ENCODE measurements at regions not wholly inside any gene's neighbourhood (a gene's known extent, or its start where the extent isn't known, plus 50 kb on each side); places are given as distances from the start of the nearest gene placed in this dataset.

DNA sequence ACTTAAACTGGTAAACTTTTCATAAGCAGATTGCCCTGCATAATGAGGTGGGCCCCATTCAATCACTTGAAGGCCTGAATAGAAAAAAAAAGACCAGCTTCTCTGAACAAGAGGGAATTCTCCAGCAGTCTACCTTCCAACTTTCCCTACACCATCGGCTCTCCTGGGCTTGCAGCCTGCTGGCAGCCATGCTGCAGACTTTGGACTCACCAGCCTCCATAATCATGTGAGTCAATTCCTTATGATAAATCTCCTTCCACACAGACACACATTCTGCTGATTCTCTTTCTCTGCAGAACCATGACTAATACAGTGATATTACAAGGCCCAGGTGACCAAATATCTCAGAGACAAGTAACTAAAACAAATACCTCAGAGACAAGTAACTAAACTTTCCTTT, 113.8 kb upstream of the WDR17 start:
- no peak for DNase-seq

DNA sequence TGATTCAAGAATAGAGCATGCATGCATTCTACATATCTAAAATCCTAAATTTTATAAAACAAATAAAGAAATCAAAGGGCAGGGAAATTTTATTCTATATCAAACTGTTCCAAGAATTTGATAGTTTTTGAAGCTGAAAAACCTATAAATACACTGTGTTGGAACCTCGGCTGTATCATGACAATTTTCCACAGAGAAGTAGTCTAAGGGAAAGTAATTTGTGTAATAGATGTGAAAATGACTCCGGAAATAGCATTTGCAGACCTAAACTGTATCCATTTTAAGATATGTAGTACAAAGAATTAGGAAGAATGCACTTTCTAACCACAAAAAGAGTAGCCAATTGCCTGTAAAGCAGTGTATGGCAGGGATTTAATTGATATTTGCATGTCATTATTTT, 112.5 kb upstream of the WDR17 start:
- no peak for DNase-seq

DNA sequence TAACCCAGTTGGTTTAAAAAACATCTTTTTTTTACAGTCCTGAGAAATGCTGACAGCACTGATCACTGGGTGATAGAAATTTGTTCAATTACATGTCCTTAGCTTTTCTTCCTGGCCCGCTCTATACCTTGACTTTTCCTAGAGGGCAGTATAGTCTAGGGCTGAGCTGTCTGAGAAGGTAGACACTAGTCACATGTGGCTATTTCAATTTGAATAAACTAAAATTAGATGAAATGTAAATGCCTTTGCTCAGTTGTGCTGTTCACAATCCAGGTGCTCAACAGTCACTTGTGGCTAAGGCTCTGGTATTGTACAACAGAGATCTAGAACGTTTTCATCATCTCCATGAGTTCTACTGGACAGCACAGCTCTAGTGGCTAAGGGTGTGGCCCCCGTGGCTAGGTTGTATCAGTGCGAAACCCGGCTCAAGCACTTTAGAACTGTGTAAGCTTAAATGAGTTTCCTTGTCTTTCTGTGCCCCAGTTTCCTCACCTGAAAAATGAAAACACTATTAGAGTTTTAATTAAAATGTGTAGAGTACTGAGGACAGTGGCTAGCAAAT, 111.6 kb upstream of the WDR17 start:
- DNase-seq, result no peak

DNA sequence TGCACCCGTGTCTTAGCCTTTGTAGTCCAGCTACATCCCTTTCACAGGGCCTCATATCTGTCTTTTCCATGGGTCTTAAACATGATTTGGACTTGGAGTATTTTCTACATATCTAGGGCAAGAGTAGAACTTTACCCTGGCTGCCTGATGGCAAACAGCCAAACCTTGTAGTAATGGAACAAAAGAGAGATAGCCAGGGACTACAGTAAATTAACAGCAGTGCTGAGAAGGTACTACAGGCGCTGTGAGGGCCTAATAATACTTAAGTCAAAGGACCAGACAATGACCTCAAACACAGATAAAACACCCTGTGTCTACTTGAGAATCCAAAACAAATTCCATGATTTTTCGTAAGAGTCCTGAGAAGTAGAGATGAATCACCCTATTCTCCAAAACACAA, 111.0 kb upstream of the WDR17 start:
- DNase-seq, result no peak

DNA sequence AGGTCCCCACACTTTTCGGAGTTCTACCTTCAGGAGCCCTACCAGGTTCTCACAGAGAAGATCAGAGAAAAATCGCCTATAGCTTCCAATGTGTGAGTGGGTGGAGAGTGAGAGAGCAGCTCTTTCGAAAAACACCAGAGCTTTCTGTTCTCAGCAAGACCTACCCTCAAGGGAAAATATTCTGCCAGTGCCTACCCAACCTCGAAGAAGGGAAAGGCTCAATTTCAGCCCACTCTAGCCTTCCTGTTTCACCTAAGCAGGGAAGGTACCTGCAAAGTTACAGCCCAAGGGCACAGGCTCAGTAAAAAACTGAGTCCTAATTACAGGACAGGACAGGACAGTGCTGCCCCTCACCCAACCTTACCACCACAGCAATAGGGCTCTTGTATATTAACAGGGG, 104.0 kb upstream of the WDR17 start:
- DNase-seq, result no peak

DNA sequence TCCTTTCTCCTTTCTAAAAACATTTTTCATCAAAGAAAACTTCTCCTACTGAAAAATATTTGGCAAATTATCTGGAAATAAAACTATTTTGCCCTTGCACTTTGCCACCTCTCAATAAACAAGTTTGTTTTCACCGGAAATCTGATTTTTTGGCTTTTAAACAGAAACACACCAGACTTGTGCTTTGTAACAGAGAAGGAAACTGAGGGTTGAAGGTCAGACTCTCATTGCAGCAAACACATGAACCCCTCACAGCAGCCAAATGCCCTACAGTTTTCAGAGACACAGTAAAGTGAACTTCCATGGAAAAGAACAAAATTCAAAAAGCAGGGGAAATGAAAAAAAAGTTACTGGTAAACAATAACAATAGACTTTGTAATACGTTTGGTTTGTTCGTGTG, 95.6 kb upstream of the WDR17 start:
- DNase-seq, result no peak

GRCh38 chr4:175970724-175971123, 94.9 kb upstream of the WDR17 start:
- DNase-seq, result no peak

DNA sequence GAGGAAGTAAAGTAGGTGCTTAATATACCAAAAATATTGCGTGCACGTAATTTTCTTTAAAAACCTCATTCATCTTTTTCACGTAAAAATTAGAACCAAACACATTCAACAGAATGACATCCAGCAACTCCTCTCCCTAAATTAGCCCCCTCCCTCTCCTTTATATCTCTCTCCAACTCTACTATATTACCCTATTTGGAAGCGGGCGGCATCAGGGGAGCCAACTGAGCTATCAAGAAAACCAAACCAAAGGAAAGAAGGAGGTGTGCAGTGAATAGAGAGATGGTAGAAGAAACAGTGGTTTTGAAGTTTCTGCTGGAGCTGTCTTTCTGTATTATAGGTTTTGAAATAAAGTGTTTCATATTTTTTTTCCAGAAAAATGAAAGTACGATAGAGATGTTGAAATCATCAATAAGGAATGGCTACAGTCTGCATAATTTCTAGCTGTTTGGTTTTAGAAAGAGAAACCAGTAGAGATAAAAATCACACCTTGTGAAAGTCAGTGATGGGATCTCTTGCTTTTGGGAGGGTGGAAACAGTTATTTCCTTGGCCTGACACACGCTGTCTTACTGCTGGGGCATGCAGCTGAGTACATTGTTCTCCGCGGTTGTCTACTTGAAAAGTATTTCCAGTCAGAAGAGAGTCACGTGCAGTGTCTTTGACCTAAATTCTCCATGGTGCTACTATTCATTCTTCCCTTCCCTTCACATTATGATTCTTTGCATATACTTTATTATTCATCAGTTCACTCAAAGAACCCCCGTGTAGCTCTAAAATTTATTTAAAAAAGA, 94.1 kb upstream of the WDR17 start:
- DNase-seq, result no peak

- DNase-seq, result no peak
Observed at GRCh38 chr4:175973027-175973923, 92.4 kb upstream of the WDR17 start.

DNA sequence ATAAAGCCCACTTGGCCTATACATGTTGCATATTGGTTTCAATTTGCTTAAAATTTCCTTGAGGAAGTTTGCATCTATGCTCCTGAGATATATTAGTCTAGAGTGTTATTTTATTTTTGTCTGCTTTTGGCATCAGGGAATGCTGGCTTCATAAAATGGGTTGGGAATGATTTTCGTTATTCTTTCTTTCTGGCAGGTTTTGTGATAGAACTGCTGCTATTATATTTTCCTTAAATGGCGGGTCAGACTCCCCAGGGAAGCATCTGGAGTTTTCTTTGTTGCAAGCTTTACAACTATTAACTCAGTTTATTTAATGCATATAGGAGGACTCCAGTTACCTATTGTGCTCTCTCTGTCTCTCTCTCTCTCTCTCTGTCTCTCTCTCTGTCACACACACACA, 82.0 kb upstream of the WDR17 start:
- no peak for DNase-seq

- DNase-seq, result no peak
Observed at GRCh38 chr4:175986668-175987067, 79.0 kb upstream of the WDR17 start.

- no peak for DNase-seq
Observed at GRCh38 chr4:175988511-175988910, 77.1 kb upstream of the WDR17 start.

DNA sequence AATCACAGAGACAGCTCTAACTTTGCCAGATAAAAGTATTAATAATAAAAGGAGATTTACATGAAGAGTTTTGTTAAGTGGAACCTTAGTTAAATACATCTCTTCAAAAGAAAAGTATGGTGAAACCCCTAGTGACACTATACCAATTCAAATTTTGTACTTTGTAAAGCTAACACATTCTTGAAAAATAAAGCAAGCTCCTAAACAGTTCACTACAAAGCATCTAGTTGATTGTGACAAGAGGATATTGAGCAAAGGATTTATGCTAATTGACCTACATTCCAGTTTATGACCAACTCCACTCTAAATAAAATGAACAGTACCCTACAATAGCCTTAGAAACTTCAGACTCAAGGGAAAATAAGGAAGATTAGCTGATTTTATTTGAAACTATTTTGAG, 69.4 kb upstream of the WDR17 start:
- no peak for DNase-seq

- no peak for DNase-seq
Observed at GRCh38 chr4:175997291-175997690, 68.3 kb upstream of the WDR17 start.

GRCh38 chr4:175998782-175999181, 66.9 kb upstream of the WDR17 start:
- no peak for DNase-seq

GRCh38 chr4:175999944-176000343, 65.7 kb upstream of the WDR17 start:
- no peak for DNase-seq

- no peak for DNase-seq
Observed at GRCh38 chr4:176001151-176002006, 64.3 kb upstream of the WDR17 start.

DNA sequence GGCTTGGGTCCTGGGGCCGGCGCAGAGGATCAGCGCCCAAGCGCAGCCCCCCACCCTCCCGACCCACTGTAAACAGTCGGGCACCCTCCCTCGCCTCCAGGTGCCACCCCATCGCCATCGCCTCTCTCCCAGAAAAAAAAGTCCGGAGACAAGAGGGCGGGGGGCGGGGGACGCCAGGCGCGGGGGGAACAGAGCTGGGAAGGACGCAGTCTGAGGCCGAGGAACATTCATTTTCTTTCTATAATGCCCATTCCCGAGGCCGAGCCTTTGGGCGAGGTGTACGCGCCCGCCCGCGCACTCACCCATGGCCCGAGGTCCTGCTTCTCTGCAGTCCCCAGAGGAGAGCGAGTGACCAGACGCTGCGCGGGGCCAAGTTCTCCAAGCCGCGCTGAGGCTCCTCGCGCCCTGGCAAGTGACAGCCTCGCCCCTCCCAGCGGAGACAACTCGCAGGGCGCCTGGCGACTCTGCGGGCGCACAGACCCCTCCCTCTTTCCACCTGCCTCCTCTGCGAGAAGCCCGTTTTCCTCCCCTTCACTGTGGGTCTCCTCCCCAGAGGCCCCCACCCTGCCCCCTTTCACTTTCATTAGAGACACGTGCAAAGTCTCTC, 63.5 kb upstream of the WDR17 start:
- DNase-seq, result no peak

DNA sequence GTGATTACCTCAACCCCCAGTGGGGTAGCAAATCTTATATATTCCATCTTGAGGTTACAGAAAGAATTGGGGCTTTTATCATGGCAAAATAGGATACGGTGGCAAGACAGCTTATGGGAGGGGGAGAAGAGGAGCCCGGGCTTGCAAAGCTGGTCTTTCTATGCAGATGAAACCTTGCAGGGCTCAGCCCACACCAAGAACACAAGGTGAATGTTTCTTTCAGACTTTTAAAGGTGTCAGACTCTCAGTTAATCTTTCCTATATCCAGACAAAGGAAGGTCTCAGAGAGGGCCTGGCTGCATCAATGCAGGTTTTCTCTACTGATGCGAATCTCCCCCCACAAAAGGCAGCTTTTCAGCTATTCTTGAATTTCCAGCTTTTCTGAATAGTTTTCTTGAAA, 59.9 kb upstream of the WDR17 start:
- DNase-seq, result no peak

GRCh38 chr4:176009254-176009653, 56.4 kb upstream of the WDR17 start:
- no peak for DNase-seq

GRCh38 chr4:176011529-176011928, 54.1 kb upstream of the WDR17 start:
- no peak for DNase-seq

DNA sequence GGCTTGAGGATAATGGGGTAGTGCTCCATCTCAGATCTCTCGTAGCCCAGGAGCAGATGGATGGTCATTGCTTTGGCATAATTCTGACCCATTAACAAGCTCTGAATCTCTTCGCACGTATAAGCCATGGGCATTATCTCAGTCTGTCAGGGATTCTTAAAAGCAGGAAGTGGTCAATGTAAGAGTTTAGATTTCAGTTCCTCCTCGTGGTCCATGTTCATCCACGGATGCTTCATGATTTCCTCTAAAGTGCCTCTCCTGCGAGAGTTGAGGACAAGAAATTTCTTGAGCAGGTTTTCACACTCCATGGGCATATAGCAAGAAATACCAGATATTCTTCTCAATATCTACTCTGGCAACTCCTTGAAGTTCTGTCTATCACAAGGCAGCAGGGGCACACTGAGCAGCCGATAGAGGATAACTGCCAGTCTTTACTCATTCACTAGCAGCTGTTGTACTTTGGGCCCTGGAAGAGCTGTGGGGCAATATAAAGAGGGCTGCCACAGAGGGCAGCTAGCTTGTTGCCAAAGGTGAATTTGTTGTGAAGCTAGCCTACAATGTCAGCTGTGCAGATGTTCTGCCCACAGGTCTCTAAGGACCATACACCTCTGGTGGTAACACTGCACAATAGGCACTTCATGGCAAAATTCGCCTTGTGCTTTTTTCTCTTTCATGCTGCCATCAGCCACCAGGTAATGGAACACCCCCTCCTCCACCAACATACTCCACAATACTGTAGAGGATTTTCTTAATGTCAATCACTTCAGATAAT, 52.0 kb upstream of the WDR17 start:
- DNase-seq, result no peak
